ENCODE measurements at regions not wholly inside any gene's neighbourhood (a gene's known extent, or its start where the extent isn't known, plus 50 kb on each side); places are given as distances from the start of the nearest gene placed in this dataset.

DNA sequence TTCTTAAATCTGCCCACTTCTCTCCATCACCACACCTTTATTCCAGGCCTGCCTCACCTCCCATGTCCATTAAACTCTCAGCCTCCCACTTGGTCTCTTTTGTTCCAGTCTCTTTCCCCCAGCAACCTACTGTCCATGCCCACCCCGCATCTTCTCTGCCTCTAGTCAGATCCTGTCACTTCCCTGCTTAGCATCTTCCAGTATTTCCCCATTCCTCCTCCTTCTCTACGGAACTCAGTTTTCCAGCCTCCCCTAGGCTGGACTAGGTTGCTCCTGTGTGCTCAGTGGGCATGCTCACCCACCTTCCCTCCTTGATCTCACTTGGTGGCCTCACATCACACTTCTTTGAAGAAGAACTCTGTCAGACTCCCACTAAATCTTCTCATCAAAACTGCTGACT lies 179.8 kb downstream of the BAMBI start:
- no peak for DNase-seq

GRCh38 chr10:28858646-28859045 lies 181.3 kb downstream of the BAMBI start:
- DNase-seq = no peak

DNA sequence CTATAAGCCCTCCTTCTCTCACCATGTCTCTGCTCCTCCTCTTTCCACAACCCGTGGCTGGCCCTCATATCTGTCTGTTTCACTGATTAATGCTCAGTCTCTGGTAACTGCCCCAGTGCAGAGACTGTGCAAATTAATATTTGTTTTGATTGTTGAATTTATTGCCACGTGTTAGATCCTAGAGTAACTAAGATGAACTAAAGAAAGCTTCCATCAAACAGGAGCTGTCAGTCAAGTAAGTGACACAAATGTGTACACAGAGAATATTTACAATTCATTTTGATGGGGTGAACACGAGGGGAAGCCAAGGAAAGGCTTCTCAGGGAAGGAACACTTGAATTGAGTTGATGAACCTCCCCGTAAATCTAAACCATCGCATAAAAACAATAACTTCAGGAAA lies 182.5 kb downstream of the BAMBI start:
- DNase-seq = no peak

GRCh38 chr10:28862219-28862618 lies 184.9 kb downstream of the BAMBI start:
- DNase-seq = no peak

- no peak for DNase-seq
These were observed 192.4 kb downstream of the BAMBI start for GRCh38 chr10:28869606-28870201.

GRCh38 chr10:28871665-28872064 lies 194.3 kb downstream of the BAMBI start:
- DNase-seq = no peak

DNA sequence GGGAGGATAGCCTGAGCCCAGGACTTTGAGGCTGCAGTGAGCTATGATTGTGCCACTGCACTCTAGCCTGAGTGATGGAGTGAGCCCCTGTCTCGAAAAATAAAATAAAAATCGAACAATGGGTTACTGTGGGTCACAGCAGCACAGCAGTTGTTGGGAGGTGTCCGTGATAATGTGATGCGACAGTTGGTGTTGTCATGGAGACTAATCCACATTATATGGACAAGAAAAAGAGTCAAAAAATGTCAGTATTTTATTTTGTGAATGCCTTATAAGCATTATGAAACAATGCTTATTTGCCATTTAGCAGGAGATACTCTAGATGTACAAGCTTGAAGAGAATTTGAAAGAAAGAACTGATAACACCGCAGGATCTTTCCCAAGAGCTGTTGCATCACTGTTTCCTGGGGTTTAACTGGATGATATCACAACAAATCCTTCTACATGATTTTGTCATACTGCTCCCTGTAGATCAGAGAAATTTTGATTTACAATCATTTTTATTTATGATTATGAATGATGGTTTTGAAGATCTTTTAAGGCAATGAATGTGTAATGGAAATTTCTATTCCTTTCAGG lies 195.4 kb downstream of the BAMBI start:
- no peak for DNase-seq

- no peak for DNase-seq
These were observed 196.2 kb downstream of the BAMBI start for GRCh38 chr10:28873540-28873939.

- no peak for DNase-seq
These were observed 196.9 kb downstream of the BAMBI start for GRCh38 chr10:28874210-28874609.

DNA sequence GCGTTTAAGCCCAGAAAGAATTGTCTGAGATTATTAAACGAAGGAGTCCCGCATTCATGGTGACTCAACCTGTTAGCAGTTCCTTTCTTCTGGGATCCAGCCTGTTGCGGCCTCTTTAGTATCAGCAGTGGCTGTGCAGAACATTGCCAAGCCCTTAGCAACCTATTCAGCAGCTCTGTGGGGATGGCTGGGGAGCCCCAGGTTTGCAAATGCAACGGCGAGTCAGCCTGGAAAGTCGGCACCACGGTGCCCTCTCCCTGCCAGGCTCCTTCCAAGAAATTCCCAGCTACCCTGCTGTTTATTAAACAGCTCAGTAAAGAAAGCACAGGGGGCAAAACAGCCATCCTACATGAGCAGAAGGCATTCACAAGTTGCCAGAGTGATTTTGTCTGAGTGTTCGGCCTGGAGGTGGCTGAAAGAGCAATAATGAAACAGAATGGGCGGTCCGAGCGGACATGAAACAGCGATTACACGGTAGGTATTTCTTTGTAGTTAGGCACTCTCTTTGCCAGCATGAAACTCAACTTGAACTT lies 198.3 kb downstream of the BAMBI start:
- DNase-seq = peak in 29 of 51 donors; percentile 3 to 63 (median 20)

DNA sequence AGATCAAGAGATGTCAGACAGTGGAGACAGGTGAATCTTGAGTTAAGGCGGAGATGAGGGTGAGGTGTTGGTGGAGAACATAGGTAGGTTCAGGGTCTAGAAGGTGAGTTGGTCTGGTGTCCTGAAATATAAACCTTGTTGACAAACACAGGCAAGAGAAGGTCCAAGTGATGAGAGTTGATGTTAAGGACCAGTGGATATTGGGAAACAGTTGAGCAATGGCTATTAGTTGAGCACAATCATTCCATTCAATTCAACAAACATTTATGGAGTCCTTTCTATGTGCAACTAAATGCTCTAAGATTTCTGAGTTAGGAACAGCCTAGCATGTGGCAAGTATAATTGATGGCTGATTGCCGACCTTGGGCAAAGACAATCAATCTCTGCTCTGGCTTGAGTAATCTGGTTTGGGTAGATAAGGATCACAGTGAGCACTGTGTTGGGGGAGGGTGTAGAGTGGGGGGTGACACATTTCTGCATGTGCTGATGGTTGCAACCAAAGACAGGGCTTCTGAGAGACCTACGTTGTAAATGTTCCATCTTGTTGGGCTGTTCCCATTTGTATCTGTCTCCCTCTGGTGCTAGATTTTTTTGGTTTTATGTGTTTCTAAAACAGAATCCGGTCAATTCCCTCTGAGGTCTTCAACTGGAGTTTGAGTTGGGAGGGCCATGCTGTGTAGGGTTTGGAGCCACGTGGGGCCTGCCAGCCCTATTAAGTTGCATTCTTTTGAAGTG lies 201.1 kb downstream of the BAMBI start:
- peak in 2 of 51 donors; percentile 8 to 13 for DNase-seq

DNA sequence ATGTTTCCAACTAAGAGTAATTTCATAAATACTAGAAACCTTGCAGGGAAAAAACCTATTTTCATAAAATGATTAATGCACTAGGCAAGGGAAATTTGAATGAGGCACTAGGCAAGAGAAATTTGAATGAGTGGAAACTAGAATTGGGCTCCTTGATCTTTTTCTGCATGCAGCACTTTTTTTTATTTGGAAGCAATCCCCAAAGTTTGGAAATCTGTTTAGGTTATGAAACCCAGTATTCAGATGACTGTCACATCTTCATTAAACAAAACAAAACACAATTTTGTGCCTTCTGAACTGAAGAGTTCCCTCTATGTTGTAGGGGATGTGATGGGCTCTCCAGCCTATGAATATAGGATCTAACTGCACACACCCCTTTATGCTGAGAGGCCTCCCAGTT lies 201.9 kb downstream of the BAMBI start:
- DNase-seq = no peak

DNA sequence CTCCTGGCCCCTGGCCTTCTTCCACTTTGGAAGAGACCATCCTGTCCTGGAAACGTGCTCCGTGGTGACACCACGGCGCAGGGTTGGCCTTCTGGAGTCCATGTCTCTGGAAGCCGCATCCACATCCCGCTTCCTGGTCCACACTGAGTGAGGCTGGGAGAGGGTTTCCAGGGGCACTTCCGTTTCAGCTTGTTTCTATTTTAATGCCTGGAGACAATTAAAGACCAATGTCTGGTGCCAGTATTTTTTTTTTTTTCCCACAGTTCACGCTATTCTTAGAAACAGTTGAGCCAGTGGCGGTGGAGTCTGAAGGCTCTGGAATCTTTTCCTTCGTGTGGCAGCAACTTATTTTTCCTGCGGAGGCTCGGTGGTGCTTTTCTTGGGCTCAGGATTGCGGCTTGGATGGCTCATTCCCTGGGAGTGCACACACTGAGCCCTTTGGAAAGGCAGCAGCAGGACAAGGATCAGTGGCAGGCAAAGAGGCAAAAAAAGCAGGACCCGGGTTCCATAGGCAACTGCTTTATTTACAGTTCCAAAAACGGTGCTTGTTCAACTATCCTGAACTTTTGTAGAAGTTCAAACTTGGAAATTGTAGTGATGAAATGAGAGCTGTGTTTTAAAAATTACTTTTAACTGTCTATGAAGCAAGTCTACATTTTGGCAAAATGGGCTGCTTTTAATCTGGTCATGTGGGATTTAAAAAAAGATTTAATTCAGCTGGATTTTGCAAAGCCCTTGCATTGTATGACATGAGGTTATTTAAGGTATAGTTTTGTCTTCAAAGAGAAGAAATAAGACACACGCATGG lies 202.8 kb downstream of the BAMBI start:
- no peak for DNase-seq

DNA sequence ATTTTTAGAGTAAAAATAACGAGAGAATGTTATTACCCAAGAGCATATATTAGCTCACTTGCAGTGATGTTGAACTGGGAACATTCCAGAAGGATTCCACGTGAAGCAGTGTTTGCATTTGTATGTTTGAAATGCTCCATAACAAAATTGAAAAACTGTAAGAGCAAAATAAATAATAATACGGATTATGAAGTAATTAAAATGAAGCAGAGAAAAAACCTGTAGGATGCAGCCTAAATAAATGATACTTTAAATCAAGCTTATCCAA lies 203.3 kb downstream of the BAMBI start:
- no peak for DNase-seq

DNA sequence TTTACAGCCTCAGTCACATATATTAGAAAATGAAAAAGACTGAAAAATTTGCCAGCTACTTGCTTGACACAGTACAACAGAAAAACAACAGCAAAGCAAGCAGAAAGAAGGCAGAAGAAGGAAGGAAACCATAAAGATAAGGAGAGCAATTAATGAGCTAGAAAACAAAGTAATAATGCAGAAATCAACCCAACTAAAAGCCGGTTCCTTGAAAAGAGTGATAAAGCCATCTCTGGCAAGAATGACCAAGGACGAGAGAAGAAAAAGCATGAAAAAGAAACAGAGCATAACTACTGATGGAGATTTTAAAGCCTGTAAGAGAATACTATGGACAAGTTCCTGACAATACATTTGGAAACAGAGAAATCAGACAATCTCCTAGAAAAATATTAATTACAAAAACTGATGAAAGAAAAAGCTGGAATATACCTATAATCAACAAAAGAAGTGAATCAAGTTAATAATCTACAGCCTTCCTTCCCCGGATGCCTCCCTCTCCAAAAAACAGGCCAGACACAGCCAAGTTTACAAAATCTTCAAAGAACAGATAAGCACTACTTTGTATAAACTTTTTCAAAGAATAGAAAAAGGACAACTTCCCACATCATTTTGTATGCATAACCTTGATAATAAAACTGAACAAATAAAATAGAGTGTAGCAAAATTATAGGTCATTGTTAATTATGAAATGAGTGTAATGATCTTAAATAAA lies 204.0 kb downstream of the BAMBI start:
- DNase-seq = no peak

GRCh38 chr10:28883741-28884423 lies 206.6 kb downstream of the BAMBI start:
- DNase-seq = no peak

DNA sequence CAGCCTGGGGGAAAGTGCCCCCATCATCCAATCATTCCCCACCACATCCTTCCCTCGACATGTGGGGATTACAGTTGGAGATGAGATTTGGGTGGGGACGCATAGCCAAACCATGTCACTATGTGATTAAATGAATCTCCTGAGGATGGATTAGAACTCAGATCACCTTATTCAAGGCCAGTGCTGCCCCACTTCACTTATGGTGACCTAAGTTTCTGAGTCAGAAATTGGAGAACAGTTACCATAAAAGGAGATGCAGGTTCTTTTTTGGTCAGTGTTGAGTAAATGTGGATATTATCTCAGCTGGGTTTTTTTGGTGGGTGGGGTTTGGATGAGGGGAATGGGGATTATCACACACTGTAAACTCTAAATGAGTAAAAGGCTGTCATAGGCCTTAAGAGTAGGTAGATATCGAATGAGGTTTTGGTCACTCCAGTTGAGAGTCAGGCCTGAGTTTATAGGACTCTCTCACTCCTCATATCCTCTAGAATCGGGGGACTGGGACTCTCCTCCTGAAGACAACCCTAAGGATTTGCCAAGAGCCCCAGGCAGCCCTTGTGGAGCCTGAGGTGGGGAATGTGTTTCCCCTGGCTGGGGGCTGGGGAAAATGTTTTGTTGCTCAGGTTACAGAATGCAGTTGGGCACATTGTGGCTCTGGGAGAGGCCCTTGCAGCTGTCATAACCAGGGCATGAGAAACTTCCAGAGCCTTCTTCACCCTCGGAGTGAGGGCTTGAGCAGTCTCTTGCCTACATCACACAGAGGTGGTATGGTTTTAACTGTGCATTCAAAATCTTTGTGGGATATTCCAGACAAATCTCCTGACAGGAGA lies 213.0 kb downstream of the BAMBI start:
- DNase-seq = no peak

GRCh38 chr10:28891058-28891713 lies 213.9 kb downstream of the BAMBI start:
- no peak for DNase-seq

GRCh38 chr10:28892818-28893547 lies 215.7 kb downstream of the BAMBI start:
- no peak for DNase-seq
